Activated CD8-positive, alpha-beta T cell treated with anti-CD3 and anti-CD28 coated beads for 36 hours (primary cell): ENCODE measurements at regions not wholly inside any gene's neighbourhood (a gene's known extent, or its start where the extent isn't known, plus 50 kb on each side); places are given as distances from the start of the nearest gene placed in this dataset.
"Not testable (repeated sequence)": the region's sequence is repeated elsewhere in the genome, so short reads cannot be mapped to it uniquely, and the experiment has no call there.

ENCODE experiments used
- ATAC-seq: fragments of 200-7000 bp; cut with Tn5 transposase; one replicate; pipeline ENCODE4 v1.10.0; 2021; ENCODE audit warnings: mild to moderate bottlenecking, moderate library complexity
- CTCF ChIA-PET: fragments of 350-600 bp; sonication (Branson Sonifier 250); formaldehyde crosslinking; loops from one replicate; lab custom pipeline; 2021; ENCODE audit warnings: antibody characterized with exemption; lab: Charles Lee
- POLR2A ChIA-PET: fragments of 350-600 bp; sonication (Branson Sonifier 250); formaldehyde crosslinking; loops from one replicate; lab custom pipeline; 2021; ENCODE audit warnings: antibody characterized with exemption; lab: Charles Lee
- DNase-seq: peaks from one replicate; pipeline ENCODE4 v3.0.0-alpha.2; 2020
- H3K27ac Mint-ChIP-seq: one replicate; pipeline ENCODE4 v1.8.0; 2021; ENCODE audit warnings: mild to moderate bottlenecking, mixed read lengths
- H3K27me3 Mint-ChIP-seq: one replicate; pipeline ENCODE4 v1.8.0; 2021; ENCODE audit warnings: mixed read lengths
- H3K36me3 Mint-ChIP-seq: one replicate; pipeline ENCODE4 v1.8.0; 2021; ENCODE audit warnings: low read depth, mixed read lengths
- H3K4me1 Mint-ChIP-seq: one replicate; pipeline ENCODE4 v1.8.0; 2021; ENCODE audit warnings: low read depth, mixed read lengths
- H3K4me3 Mint-ChIP-seq: one replicate; pipeline ENCODE4 v1.8.0; 2021; ENCODE audit warnings: mild to moderate bottlenecking, moderate library complexity, mixed read lengths
- H3K9me3 Mint-ChIP-seq: one replicate; pipeline ENCODE4 v1.8.0; 2021; ENCODE audit warnings: mixed read lengths
- intact Hi-C: fragments of 100-400 bp; cut with micrococcal nuclease; formaldehyde crosslinking; loops from one replicate; pipeline ENCODE4 v1.10.0; 2022

- H3K9me3 Mint-ChIP-seq, CTCF ChIA-PET, DNase-seq, H3K27me3 Mint-ChIP-seq, ATAC-seq, H3K27ac Mint-ChIP-seq, H3K36me3 Mint-ChIP-seq, POLR2A ChIA-PET, intact Hi-C loops, H3K4me3 Mint-ChIP-seq: not testable (repeated sequence)
- peaks cover 16% of the 10 kb centered on the region for H3K4me1 Mint-ChIP-seq
These were observed 341.9 kb downstream of the BCL2L11 start for GRCh38 chr2:111462572-111462971.

DNA sequence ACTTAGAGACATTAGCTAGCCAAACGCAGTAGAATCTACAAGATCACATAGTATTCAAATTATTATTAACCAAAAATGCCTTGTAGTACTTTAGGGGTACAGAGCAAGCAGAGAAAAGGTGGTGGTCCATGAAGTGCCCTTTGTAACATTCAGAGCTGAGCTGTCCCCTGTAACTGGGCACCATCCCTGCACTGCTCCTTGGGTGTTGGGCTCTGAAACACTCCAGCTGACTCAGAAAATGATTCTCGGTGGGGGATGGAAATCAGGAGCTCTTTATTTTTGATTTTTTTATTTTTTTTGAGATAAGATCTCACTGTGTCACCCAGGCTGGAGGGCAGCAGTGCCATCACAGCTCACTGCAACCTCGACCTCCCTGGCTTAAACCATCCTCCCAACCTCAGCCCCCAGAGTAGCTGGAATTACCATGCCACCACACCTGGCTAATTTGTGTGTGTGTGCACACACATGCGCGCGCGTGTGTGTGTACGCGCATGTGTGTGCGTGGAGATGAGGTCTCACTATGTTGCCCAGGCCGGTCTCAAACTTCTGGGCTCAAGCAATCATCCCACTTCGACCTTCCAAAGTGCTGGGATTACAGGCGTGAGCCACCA, 342.6 kb downstream of the BCL2L11 start:
- peak overlapping the region; percentile 64 for H3K27ac Mint-ChIP-seq
- DNase-seq = peak; percentile 43
- H3K9me3 Mint-ChIP-seq, CTCF ChIA-PET, intact Hi-C loops, POLR2A ChIA-PET, H3K4me3 Mint-ChIP-seq, H3K36me3 Mint-ChIP-seq, H3K27me3 Mint-ChIP-seq: not testable (repeated sequence)
- H3K4me1 Mint-ChIP-seq = peaks cover 16% of the 10 kb centered on the region
- peak; percentile 52 for ATAC-seq

GRCh38 chr2:111463956-111464355, 343.2 kb downstream of the BCL2L11 start:
- H3K27me3 Mint-ChIP-seq, POLR2A ChIA-PET, H3K9me3 Mint-ChIP-seq, H3K36me3 Mint-ChIP-seq, CTCF ChIA-PET, intact Hi-C loops, H3K27ac Mint-ChIP-seq, H3K4me3 Mint-ChIP-seq: not testable (repeated sequence)
- ATAC-seq (peak; percentile 75), DNase-seq (peak; percentile 53)
- H3K4me1 Mint-ChIP-seq = peaks cover 16% of the 10 kb centered on the region

GRCh38 chr2:111464367-111464766, 343.7 kb downstream of the BCL2L11 start:
- H3K4me3 Mint-ChIP-seq, H3K9me3 Mint-ChIP-seq, ATAC-seq, H3K36me3 Mint-ChIP-seq, H3K27ac Mint-ChIP-seq, H3K27me3 Mint-ChIP-seq, intact Hi-C loops, CTCF ChIA-PET, DNase-seq, POLR2A ChIA-PET: not testable (repeated sequence)
- H3K4me1 Mint-ChIP-seq = peaks cover 16% of the 10 kb centered on the region

- H3K9me3 Mint-ChIP-seq, H3K27ac Mint-ChIP-seq, DNase-seq, CTCF ChIA-PET, H3K36me3 Mint-ChIP-seq, POLR2A ChIA-PET, H3K27me3 Mint-ChIP-seq, H3K4me3 Mint-ChIP-seq, intact Hi-C loops, ATAC-seq: not testable (repeated sequence)
- H3K4me1 Mint-ChIP-seq = peaks cover 16% of the 10 kb centered on the region
These were observed 344.8 kb downstream of the BCL2L11 start for GRCh38 chr2:111465521-111465920.

DNA sequence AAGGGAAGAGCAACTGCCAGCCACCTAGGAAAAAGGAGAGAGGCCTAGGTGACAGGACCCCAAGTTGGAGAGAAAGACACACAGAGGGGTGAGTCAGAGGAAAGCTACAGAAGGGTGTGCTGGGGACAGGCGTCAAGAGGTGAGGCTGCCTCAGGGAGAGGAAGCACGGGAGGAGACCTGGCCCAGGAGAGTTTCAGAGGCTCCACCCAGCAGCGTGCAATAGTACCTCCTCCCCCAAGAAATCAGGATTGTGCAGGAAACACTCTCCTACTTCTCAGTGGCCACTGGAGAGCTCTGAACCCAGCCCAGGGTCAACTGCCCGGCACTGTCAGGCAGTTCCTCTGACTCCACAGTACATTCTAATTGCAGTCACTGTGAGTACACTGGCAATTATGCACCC, 346.0 kb downstream of the BCL2L11 start:
- intact Hi-C loops, DNase-seq, POLR2A ChIA-PET, H3K9me3 Mint-ChIP-seq, H3K27me3 Mint-ChIP-seq, H3K27ac Mint-ChIP-seq, CTCF ChIA-PET, H3K4me3 Mint-ChIP-seq, H3K36me3 Mint-ChIP-seq: not testable (repeated sequence)
- peak; percentile 53 for ATAC-seq
- H3K4me1 Mint-ChIP-seq = peaks cover 16% of the 10 kb centered on the region

- H3K27ac Mint-ChIP-seq, POLR2A ChIA-PET, intact Hi-C loops, CTCF ChIA-PET, DNase-seq, H3K9me3 Mint-ChIP-seq, H3K36me3 Mint-ChIP-seq, H3K27me3 Mint-ChIP-seq, H3K4me3 Mint-ChIP-seq, ATAC-seq: not testable (repeated sequence)
- peaks cover 11% of the 10 kb centered on the region for H3K4me1 Mint-ChIP-seq
These were observed 350.2 kb downstream of the BCL2L11 start for GRCh38 chr2:111470924-111471323.

- DNase-seq, intact Hi-C loops, H3K27ac Mint-ChIP-seq, POLR2A ChIA-PET, H3K4me3 Mint-ChIP-seq, CTCF ChIA-PET, ATAC-seq, H3K36me3 Mint-ChIP-seq, H3K9me3 Mint-ChIP-seq, H3K27me3 Mint-ChIP-seq, H3K4me1 Mint-ChIP-seq: not testable (repeated sequence)
These were observed 351.2 kb downstream of the BCL2L11 start for GRCh38 chr2:111471791-111472530.

- H3K27me3 Mint-ChIP-seq, H3K36me3 Mint-ChIP-seq, intact Hi-C loops, ATAC-seq, H3K9me3 Mint-ChIP-seq, CTCF ChIA-PET, POLR2A ChIA-PET, H3K4me3 Mint-ChIP-seq, H3K4me1 Mint-ChIP-seq: not testable (repeated sequence)
- peak; percentile 48 for DNase-seq
- H3K27ac Mint-ChIP-seq = peak overlapping the region; percentile 58
These were observed 352.2 kb downstream of the BCL2L11 start for GRCh38 chr2:111472844-111473403.

DNA sequence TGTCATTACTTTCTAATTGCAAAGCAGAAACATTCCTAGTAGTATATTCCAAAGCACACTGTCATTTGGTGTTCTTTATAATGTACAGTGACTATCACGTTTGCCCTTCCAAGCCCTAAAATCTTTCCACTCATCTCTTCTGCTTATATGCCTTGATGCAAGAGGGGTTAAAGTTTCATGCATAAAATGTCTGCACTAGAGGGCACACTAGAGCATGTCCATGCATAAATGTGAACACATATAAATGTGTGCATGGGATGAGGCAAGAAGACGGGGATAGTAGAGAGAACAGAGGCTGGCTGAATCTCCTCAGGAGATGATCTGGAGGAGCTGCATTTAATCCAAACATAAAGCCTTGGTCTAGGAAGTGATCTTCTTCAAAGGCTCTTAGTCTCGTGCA, 352.8 kb downstream of the BCL2L11 start:
- POLR2A ChIA-PET, H3K27me3 Mint-ChIP-seq, H3K4me3 Mint-ChIP-seq, H3K4me1 Mint-ChIP-seq, DNase-seq, CTCF ChIA-PET, intact Hi-C loops, H3K9me3 Mint-ChIP-seq, H3K27ac Mint-ChIP-seq, H3K36me3 Mint-ChIP-seq: not testable (repeated sequence)
- ATAC-seq = peak; percentile 55

GRCh38 chr2:111474198-111474705, 353.5 kb downstream of the BCL2L11 start:
- CTCF ChIA-PET, DNase-seq, H3K27ac Mint-ChIP-seq, H3K27me3 Mint-ChIP-seq, H3K36me3 Mint-ChIP-seq, POLR2A ChIA-PET, H3K4me3 Mint-ChIP-seq, intact Hi-C loops, H3K9me3 Mint-ChIP-seq: not testable (repeated sequence)
- H3K4me1 Mint-ChIP-seq = peaks cover 11% of the 10 kb centered on the region
- peak; percentile 28 for ATAC-seq

DNA sequence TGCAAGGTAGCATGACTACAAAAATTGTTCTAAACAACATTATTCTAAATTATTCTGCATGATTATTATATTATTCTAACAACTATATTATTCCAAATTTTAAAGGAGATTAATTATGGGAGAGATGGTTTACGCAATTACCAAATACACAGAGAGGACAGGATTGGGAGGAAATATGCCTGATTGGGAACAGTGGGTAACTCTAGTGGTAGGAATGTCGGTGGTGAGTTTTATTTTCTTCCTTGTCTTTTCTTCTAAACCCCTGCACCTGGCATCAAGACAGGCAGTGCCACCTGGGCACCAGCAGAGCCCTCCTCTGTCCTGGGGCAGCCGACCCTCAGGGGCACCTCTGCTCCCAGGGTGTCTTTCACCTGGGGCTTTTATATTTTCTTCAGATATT, 357.6 kb downstream of the BCL2L11 start:
- not testable (repeated sequence) for H3K27me3 Mint-ChIP-seq, H3K27ac Mint-ChIP-seq

More for the DNA sequence above, 357.6 kb downstream of the BCL2L11 start:
- H3K36me3 Mint-ChIP-seq, CTCF ChIA-PET, DNase-seq, POLR2A ChIA-PET, H3K4me3 Mint-ChIP-seq, intact Hi-C loops, ATAC-seq, H3K9me3 Mint-ChIP-seq: not testable (repeated sequence)
- H3K4me1 Mint-ChIP-seq = peaks cover 28% of the 10 kb centered on the region
